ENCODE measurements at regions not wholly inside any gene's neighbourhood (a gene's known extent, or its start where the extent isn't known, plus 50 kb on each side); places are given as distances from the start of the nearest gene placed in this dataset.
"Not testable (repeated sequence)": the region's sequence is repeated elsewhere in the genome, so short reads cannot be mapped to it uniquely, and the experiment has no call there.

- DNase-seq, result no peak
Observed at GRCh38 chr12:32010631-32011336, 51.6 kb downstream of the RESF1 start.

DNA sequence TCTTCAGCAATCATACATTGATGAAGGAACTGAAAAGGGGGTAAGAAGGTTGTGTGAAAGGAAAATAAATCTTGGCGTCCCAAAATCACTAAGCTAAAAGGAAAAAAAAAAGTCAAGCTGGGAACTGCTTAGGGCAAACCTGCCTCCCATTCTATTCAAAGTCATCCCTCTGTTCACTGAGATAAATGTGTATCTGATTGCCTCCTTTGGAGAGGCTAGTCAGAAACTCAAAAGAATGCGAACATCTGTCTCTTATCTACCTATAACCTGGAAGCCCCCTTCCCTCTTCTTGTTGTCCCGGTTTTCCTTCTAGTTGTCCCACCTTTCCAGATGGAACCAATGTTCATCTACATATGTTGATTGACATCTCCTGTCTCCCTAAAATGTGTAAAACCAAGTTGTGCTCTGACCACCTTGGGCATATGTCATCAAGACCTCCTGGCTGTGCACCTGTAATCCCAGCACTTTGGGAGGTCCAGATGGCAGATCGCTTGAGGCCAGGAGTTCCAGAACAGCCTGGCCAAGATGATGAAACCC is 53.1 kb downstream of the RESF1 start:
- no peak for DNase-seq

- no peak for DNase-seq
Observed at GRCh38 chr12:32015036-32015435, 55.8 kb downstream of the RESF1 start.

DNA sequence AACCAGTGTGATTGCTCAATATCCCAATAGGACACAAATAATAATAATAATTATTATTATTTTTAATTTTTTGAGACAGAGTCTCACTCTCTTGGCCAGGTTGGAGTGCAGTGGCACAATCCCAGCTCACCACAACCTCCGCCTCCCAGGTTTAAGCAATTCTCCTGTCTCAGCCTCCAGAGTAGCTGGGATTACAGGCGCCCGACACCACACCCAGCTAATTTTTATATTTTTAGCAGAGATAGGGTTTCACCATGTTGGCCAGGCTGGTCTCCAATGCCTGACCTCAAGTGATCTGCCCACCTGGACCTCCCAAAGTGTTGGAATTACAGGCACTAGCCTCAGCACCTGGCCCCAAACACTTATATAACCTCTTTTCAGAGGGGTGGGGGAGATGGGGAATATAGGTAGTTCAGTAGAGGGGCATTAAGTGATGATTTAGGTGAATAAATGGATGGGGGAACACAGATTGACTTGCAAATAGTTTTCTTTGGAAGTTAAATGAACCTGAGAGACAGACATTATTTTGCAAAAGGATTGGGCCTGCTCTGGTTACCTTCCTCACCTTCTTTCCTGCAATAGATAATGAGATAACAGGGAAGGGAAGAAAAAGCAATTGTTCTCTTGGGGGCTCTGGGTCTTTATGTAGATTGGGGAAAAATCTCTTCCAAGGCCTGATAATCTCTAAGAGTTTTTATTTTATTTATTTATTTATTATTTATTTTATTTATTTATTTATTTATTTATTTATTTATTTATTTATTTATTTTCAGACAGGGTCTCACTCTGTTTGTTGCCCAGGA is 57.7 kb downstream of the RESF1 start:
- DNase-seq, result no peak

- no peak for DNase-seq
Observed at GRCh38 chr12:32021346-32021773, 62.1 kb downstream of the RESF1 start.

DNA sequence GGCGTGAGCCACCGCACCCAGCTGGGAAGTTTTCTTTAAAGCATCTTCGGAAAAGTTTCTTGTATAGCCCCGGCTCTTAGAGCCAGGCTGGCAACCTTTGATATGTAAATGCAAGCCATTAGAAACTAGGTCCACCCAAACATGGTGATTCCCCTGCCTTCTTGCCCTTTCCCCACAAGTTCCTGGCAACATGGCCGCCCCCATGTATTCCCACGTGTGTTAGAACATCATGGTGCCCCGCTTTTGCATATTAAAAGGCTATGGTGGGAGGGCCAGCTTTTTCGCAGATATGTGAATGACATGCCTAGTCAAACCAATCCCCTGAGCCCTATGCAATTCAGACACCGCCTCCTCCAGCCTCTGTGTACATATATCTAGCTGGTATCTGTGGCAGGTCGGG is 63.2 kb downstream of the RESF1 start:
- DNase-seq, result not testable (repeated sequence)

- DNase-seq, result not testable (repeated sequence)
Observed at GRCh38 chr12:32023861-32024260, 64.6 kb downstream of the RESF1 start.

GRCh38 chr12:32024884-32025592 is 65.8 kb downstream of the RESF1 start:
- no peak for DNase-seq

DNA sequence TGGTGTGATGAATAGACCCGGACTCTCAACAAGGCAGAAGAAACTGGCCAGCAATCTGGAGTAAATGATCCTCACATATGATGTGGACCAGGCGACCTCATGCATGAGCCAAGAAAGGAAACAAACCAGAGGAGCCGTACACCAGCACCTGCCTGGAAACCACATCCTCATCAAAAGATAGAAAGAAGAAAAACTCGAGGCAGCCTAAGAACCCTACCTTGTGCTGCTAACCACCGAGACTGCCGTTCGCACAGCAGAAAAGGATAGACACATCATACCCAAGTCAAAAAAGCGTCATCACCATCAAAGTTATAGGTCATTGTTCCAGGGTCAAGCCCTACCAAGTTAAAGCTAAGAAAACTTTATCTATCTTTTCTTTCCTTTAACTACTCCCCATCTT is 66.7 kb downstream of the RESF1 start:
- no peak for DNase-seq

- DNase-seq, result no peak
Observed at GRCh38 chr12:32027684-32028365, 68.6 kb downstream of the RESF1 start.

- DNase-seq, result no peak
Observed at GRCh38 chr12:32030151-32030550, 70.9 kb downstream of the RESF1 start.

- no peak for DNase-seq
Observed at GRCh38 chr12:32030676-32031075, 71.5 kb downstream of the RESF1 start.

DNA sequence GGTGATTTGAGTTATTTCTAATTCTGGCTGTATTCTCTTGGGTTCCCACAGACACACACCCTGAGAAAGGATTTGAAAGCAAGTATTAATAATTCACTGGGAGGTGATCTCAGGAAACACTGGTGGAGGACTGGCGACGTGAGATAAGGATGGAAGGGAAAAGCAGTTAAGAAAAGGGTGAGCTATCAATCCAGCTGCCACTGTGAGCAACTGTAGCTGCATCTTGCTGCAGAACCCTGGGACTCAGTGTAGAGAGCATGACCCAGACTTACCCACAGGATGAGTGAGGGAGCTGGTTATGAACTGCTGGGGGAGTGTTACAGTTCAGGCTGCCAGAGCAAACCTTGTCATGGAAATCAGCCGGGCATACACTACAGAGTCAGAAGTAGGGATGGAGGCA is 71.9 kb downstream of the RESF1 start:
- DNase-seq, result no peak

DNA sequence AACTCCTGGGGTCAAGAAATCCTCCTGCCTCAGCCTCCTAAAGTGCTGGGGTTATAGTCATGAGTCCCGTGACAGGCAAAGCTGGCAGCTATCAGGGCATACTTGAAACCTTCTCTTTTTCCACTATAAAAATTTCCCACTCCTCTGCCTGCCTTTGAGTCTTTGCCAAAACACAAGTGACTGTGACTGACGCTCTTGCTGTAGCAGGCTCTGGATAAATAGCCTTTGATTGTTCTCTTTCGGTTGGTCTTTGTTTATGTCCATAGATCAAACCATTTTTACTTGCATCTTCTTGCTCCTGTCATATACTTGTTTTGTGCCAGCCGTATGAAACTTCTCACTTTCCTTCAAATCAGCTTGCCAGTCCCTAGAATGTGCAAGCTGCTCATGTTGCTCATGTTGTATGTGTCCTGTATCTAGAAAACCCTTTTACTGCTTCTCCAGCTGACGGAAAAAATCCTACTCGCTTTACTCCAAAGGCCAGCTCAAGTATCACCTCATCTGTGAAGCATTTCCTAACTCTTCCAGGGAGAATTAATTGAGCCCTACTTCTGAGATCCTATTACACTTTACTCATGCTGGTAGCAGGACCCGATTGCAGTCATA is 73.1 kb downstream of the RESF1 start:
- DNase-seq, result no peak

DNA sequence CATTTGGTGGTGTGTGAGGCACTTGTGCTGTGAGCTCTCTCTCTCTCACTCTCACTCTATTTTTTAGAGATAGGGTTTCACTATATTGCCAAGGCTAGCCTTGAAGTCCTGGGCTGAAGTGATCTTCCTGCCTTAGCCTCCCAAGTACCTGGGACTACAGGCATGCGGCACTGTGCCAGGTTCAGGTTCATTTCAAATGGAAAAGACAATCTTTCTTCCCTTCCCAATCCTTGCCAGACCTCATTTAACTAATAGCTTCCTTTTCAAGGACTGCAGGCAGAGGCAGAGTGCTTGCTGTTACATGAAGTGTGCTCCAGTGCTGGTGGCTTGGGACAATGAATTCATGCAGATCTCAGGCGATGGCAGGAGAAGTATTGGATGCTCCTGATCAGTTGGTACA is 73.2 kb upstream of the BICD1 start:
- DNase-seq, result no peak

GRCh38 chr12:32034045-32034444 is 72.6 kb upstream of the BICD1 start:
- DNase-seq, result no peak

DNA sequence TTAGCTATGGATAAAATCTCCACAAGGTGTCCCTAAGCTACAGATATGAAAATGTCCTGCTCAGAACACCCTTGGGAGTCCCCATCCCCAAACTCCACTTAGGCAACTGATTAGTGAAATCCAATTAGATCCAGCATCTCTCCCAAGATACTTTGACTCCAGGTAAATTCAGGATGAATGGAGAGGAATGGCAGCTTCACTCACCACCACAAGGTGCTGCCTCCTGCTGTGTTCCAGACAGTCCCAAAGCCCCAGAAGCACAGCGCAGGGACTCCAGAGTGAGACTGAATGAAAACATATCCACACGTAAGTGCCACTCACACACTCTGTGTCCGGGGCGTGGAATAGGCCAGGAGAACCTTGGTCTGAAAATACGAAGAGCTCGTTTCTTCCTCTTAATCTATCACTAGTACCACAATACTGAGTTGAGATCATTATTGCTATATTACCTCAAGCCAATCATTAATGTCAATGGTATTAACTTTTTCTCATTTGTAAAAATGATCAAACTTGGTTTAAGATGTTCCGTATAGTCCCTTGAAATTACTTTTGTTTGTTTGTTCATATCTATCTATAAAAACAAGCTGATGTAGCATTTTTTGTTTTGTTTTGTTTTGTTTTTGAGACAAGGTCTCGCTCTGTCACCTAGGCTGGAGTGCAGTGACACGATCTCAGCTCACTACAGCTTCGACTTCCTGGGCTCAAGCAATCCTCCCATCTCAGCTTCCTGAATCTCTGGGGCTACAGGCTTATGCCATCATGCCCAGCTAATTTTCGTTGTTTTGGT is 70.0 kb upstream of the BICD1 start:
- DNase-seq, result no peak

- peak; percentile 52 for DNase-seq
Observed at GRCh38 chr12:32039347-32039746, 67.3 kb upstream of the BICD1 start.

GRCh38 chr12:32039917-32040575 is 66.6 kb upstream of the BICD1 start:
- no peak for DNase-seq

- no peak for DNase-seq
Observed at GRCh38 chr12:32043928-32044549, 62.6 kb upstream of the BICD1 start.

Data from hindlimb muscle (tissue), 1 donor.